Smooth muscle cell (in vitro differentiated cells): ENCODE measurements at regions not wholly inside any gene's neighbourhood (a gene's known extent, or its start where the extent isn't known, plus 50 kb on each side); places are given as distances from the start of the nearest gene placed in this dataset.
"Not testable (repeated sequence)": the region's sequence is repeated elsewhere in the genome, so short reads cannot be mapped to it uniquely, and the experiment has no call there.

Source experiments
- DNase-seq: peaks from one replicate; lab custom pipeline; 2025; ENCODE audit not compliant: unreplicated experiment; lab: John Stamatoyannopoulos, UW
- H2AFZ ChIP-seq: fragments of 200-600 bp; sonication (generic); 2 replicates; pipeline ENCODE4 v1.6.0; 2016; ENCODE audit warnings: antibody characterized with exemption, low read depth, mild to moderate bottlenecking
- H3F3A ChIP-seq: fragments of 200-600 bp; sonication (generic); 2 replicates; pipeline ENCODE4 v1.6.0; 2017; ENCODE audit warnings: antibody characterized with exemption, low read depth
- H3K27ac ChIP-seq: fragments of 200-600 bp; sonication (generic); 2 replicates; pipeline ENCODE4 v1.5.1; 2016; ENCODE audit warnings: low read depth, mild to moderate bottlenecking
- H3K27me3 ChIP-seq: fragments of 200-600 bp; sonication (generic); 2 replicates; pipeline ENCODE4 v1.6.1; 2016; ENCODE audit warnings: low read depth, mild to moderate bottlenecking
- H3K36me3 ChIP-seq: fragments of 200-600 bp; sonication (generic); 2 replicates; pipeline ENCODE4 v1.5.1; 2016; ENCODE audit warnings: low read depth
- H3K4me1 ChIP-seq: fragments of 200-600 bp; sonication (generic); 2 replicates; pipeline ENCODE4 v1.5.1; 2016; ENCODE audit warnings: low read depth
- H3K4me2 ChIP-seq: fragments of 200-600 bp; sonication (generic); 2 replicates; pipeline ENCODE4 v1.6.0; 2016; ENCODE audit warnings: mild to moderate bottlenecking
- H3K4me3 ChIP-seq: fragments of 200-600 bp; sonication (generic); 2 replicates; pipeline ENCODE4 v1.5.1; 2016; ENCODE audit warnings: mild to moderate bottlenecking
- H3K79me2 ChIP-seq: fragments of 200-600 bp; sonication (generic); 2 replicates; pipeline ENCODE4 v1.6.0; 2016; ENCODE audit warnings: low read depth, mild to moderate bottlenecking
- H3K9ac ChIP-seq: fragments of 200-600 bp; sonication (generic); 2 replicates; pipeline ENCODE4 v1.6.0; 2016; ENCODE audit warnings: low read depth
- H3K9me3 ChIP-seq: fragments of 200-600 bp; sonication (generic); replicated peaks from 2 replicates; pipeline ENCODE4 v1.5.1; 2016; ENCODE audit warnings: low read depth
- H4K20me1 ChIP-seq: fragments of 200-600 bp; sonication (generic); 2 replicates; pipeline ENCODE4 v1.6.0; 2016; ENCODE audit warnings: low read depth
- CTCF ChIP-seq: fragments of 200-600 bp; sonication (generic); IDR thresholded peaks from 2 replicates; pipeline ENCODE4 v1.5.1; 2017; ENCODE audit warnings: borderline replicate concordance, mild to moderate bottlenecking, antibody characterized with exemption; ENCODE audit not compliant: insufficient read depth, poor library complexity, severe bottlenecking
- WGBS: methylation state at CpG from one replicate; pipeline ENCODE4 v1.1.7; 2016; ENCODE audit warnings: low lambda C conversion rate; 5-methylcytosine and 5-hydroxymethylcytosine counted together

GRCh38 chr12:5273709-5274108 lies 158.2 kb upstream of the NTF3 start:
- TF ChIP-seq CTCF: no peak
- Histone ChIP-seq H3K27me3 (no peaks in the 10 kb centered on the region), H3K9me3 (no peaks in the 10 kb centered on the region), H3K4me3 (no peak overlapping the region), H2AFZ (no peak overlapping the region), H3K9ac (no peak overlapping the region), H4K20me1 (no peaks in the 10 kb centered on the region), H3K36me3 (no peaks in the 10 kb centered on the region), H3F3A (no peaks in the 10 kb centered on the region), H3K27ac (no peak overlapping the region), H3K4me2 (no peak overlapping the region), H3K79me2 (no peaks in the 10 kb centered on the region), H3K4me1 (peaks cover 5% of the 10 kb centered on the region)
- WGBS: 79% methylated on average over 8 of the region's 8 CpGs
- DNase-seq: no peak

GRCh38 chr12:5276327-5276880 lies 155.5 kb upstream of the NTF3 start:
- no peak for TF ChIP-seq CTCF
- 86% methylated on average over 4 of the region's 4 CpGs for WGBS
- DNase-seq: no peak

GRCh38 chr12:5280086-5280485 lies 151.8 kb upstream of the NTF3 start:
- Histone ChIP-seq H3K4me3 (no peak overlapping the region), H3K36me3 (no peaks in the 10 kb centered on the region), H3K27me3 (no peaks in the 10 kb centered on the region), H3K27ac (no peak overlapping the region), H3K9me3 (no peaks in the 10 kb centered on the region), H3K79me2 (no peaks in the 10 kb centered on the region), H3F3A (no peaks in the 10 kb centered on the region), H3K9ac (no peak overlapping the region), H4K20me1 (no peaks in the 10 kb centered on the region), H2AFZ (no peak overlapping the region), H3K4me1 (no peaks in the 10 kb centered on the region), H3K4me2 (no peak overlapping the region)
- TF ChIP-seq CTCF: no peak
- no peak for DNase-seq
- WGBS: 71% methylated on average over 5 of the region's 5 CpGs

More at GRCh38 chr12:5276327-5276880, 155.5 kb upstream of the NTF3 start:
- Histone ChIP-seq H3F3A (no peaks in the 10 kb centered on the region), H3K9me3 (no peaks in the 10 kb centered on the region), H3K4me3 (no peak overlapping the region), H3K79me2 (no peaks in the 10 kb centered on the region), H3K27ac (no peak overlapping the region), H4K20me1 (no peaks in the 10 kb centered on the region), H3K36me3 (no peaks in the 10 kb centered on the region), H3K9ac (no peak overlapping the region), H3K4me1 (peaks cover 5% of the 10 kb centered on the region), H3K27me3 (no peaks in the 10 kb centered on the region), H3K4me2 (no peak overlapping the region), H2AFZ (no peak overlapping the region)

- H3K36me3 ChIP-seq, H3K4me3 ChIP-seq, H3K9me3 ChIP-seq, DNase-seq, H4K20me1 ChIP-seq, H3K27ac ChIP-seq, H3K27me3 ChIP-seq, H3K4me2 ChIP-seq, H2AFZ ChIP-seq, H3K4me1 ChIP-seq, H3K79me2 ChIP-seq, H3F3A ChIP-seq, H3K9ac ChIP-seq: not testable (repeated sequence)
- WGBS: 62% methylated on average over 21 of the region's 21 CpGs
These were observed 141.5 kb upstream of the NTF3 start for GRCh38 chr12:5290368-5290767.
